B cell (primary cell): ENCODE measurements at regions not wholly inside any gene's neighbourhood (a gene's known extent, or its start where the extent isn't known, plus 50 kb on each side); places are given as distances from the start of the nearest gene placed in this dataset.

Source experiments
- ATAC-seq: fragments of 200-7000 bp; cut with Tn5 transposase; one replicate; pipeline ENCODE4 v1.10.0; 2021; ENCODE audit warnings: low read depth, mild to moderate bottlenecking, moderate number of reproducible peaks, moderate library complexity
- CTCF ChIA-PET: fragments of 350-600 bp; sonication (Branson Sonifier 250); formaldehyde crosslinking; loops from one replicate; lab custom pipeline; 2021; ENCODE audit warnings: antibody characterized with exemption, inconsistent platforms; lab: Charles Lee
- POLR2A ChIA-PET: fragments of 350-600 bp; sonication (Branson Sonifier 250); formaldehyde crosslinking; loops from one replicate; lab custom pipeline; 2021; ENCODE audit warnings: antibody characterized with exemption; lab: Charles Lee
- DNase-seq: peaks from one replicate; pipeline ENCODE4 v3.0.0; 2013
- H2AFZ ChIP-seq: 2 replicates; pipeline ENCODE4 v1.6.1; 2012; ENCODE audit warnings: mild to moderate bottlenecking, low read depth, low read length; ENCODE audit not compliant: insufficient read depth, poor library complexity, severe bottlenecking
- H3K27ac ChIP-seq, 2 donors: 1 replicate in 1 of 2; 2 replicates in 1 of 2; pipeline ENCODE4 v1.5.1; 2012 to 2013; ENCODE audit warnings: low read length in 2 of 2, mild to moderate bottlenecking in 2 of 2, moderate library complexity in 1 of 2
- H3K27me3 ChIP-seq, 4 experiments: fragments of 200-600 bp in 1 of 4; sonication (generic) in 1 of 4; replicated peaks in 1 of 4; 1 replicate in 2 of 4; 2 replicates in 2 of 4; pipeline versions ENCODE4 v1.6.1 to v1.7.0; 2013 to 2016; ENCODE audit warnings: low read length in 3 of 4, mild to moderate bottlenecking in 2 of 4, mixed read lengths in 1 of 4, moderate library complexity in 1 of 4; ENCODE audit not compliant: insufficient read depth in 4 of 4, control insufficient read depth in 3 of 4; ENCODE audit errors: control extremely low read depth in 1 of 4
- H3K36me3 ChIP-seq, 2 experiments: replicated peaks in 1 of 2; 1 replicate in 1 of 2; 2 replicates in 1 of 2; pipeline versions ENCODE4 v1.6.1 to v1.7.1; 2013; ENCODE audit warnings: low read length in 1 of 2; ENCODE audit not compliant: insufficient read depth in 2 of 2, control insufficient read depth in 1 of 2; ENCODE audit errors: control extremely low read depth in 1 of 2, extremely low read depth in 1 of 2
- H3K4me1 ChIP-seq, 2 donors: fragments of 200-600 bp in 1 of 2; sonication (generic) in 1 of 2; 1 replicate in 1 of 2; 2 replicates in 1 of 2; pipeline versions ENCODE4 v1.5.1 to v1.6.1; 2013 to 2017; ENCODE audit warnings: low read length in 2 of 2; ENCODE audit not compliant: control insufficient read depth in 2 of 2, insufficient read depth in 2 of 2
- H3K4me2 ChIP-seq: replicated peaks from 2 replicates; pipeline ENCODE3; 2012; ENCODE audit warnings: mild to moderate bottlenecking, low read depth, low read length; ENCODE audit not compliant: poor library complexity, severe bottlenecking
- H3K4me3 ChIP-seq, 5 experiments: fragments of 200-600 bp in 1 of 5; sonication (generic) in 1 of 5; 1 replicate in 3 of 5; 2 replicates in 2 of 5; pipeline versions ENCODE4 v1.5.1 to v1.7.0; 2011 to 2016; ENCODE audit warnings: low read length in 4 of 5, mild to moderate bottlenecking in 4 of 5, low read depth in 2 of 5, control low read depth in 1 of 5, moderate library complexity in 1 of 5; ENCODE audit not compliant: insufficient read depth in 1 of 5; ENCODE audit errors: control extremely low read depth in 1 of 5, extremely low read depth in 1 of 5
- H3K79me2 ChIP-seq: fragments of 200-600 bp; sonication (generic); one replicate; pipeline ENCODE4 v1.6.0; 2016; ENCODE audit warnings: low read length; ENCODE audit not compliant: control insufficient read depth, insufficient read depth
- H3K9ac ChIP-seq: fragments of 200-600 bp; sonication (generic); 2 replicates; pipeline ENCODE4 v1.6.1; 2017; ENCODE audit warnings: mild to moderate bottlenecking, low read length, moderate library complexity
- H3K9me3 ChIP-seq, 3 donors: one replicate each; pipeline versions ENCODE4 v1.6.1 to v1.7.1; 2013; ENCODE audit warnings: low read length in 2 of 3; ENCODE audit not compliant: control insufficient read depth in 2 of 3, insufficient read depth in 1 of 3; ENCODE audit errors: control extremely low read depth in 1 of 3
- H4K20me1 ChIP-seq: 2 replicates; pipeline ENCODE4 v1.6.0; 2012; ENCODE audit warnings: mild to moderate bottlenecking, low read length; ENCODE audit not compliant: insufficient read depth, control insufficient read depth, poor library complexity, severe bottlenecking
- H3K27ac Mint-ChIP-seq: one replicate; pipeline ENCODE4 v1.8.0; 2021; ENCODE audit warnings: mixed read lengths
- H3K27me3 Mint-ChIP-seq: one replicate; pipeline ENCODE4 v1.8.0; 2021; ENCODE audit warnings: mixed read lengths
- H3K4me1 Mint-ChIP-seq: one replicate; pipeline ENCODE4 v1.8.0; 2021; ENCODE audit warnings: mixed read lengths
- H3K4me3 Mint-ChIP-seq: one replicate; pipeline ENCODE4 v1.8.0; 2021; ENCODE audit warnings: mixed read lengths
- H3K9me3 Mint-ChIP-seq: one replicate; pipeline ENCODE4 v1.8.0; 2022; ENCODE audit warnings: mixed read lengths; ENCODE audit not compliant: insufficient read depth
- CTCF ChIP-seq: fragments of 200-600 bp; IDR thresholded peaks from one replicate; pipeline ENCODE4 v1.8.0; 2022; ENCODE audit warnings: antibody characterized with exemption, mild to moderate bottlenecking
- EZH2 ChIP-seq: IDR thresholded peaks from 2 replicates; pipeline ENCODE4 v1.6.1; 2012; ENCODE audit warnings: borderline replicate concordance, low read depth, mild to moderate bottlenecking, moderate library complexity, low read length; ENCODE audit not compliant: insufficient read depth, poor library complexity, severe bottlenecking
- WGBS: methylation state at CpG from one replicate; pipeline ENCODE4 v1.1.5; 2013; ENCODE audit warnings: missing lambda C conversion rate; ENCODE audit not compliant: insufficient coverage; 5-methylcytosine and 5-hydroxymethylcytosine counted together
- intact Hi-C: fragments of 100-400 bp; cut with micrococcal nuclease; formaldehyde crosslinking; loops from one replicate; pipeline ENCODE4 v1.10.0; 2022

GRCh38 chr11:21983431-21983830 lies 209.5 kb upstream of the ANO5 start:
- H3K27me3 ChIP-seq, result no peaks in the 10 kb centered on the region
- ChIA-PET CTCF (no interaction called here), POLR2A (no interaction called here)
- H3K9me3 ChIP-seq, result no peaks in the 10 kb centered on the region
- Mint-ChIP-seq H3K9me3 (peaks cover 2% of the 10 kb centered on the region), H3K27ac (no peak overlapping the region), H3K27me3 (no peaks in the 10 kb centered on the region), H3K4me3 (no peak overlapping the region), H3K4me1 (no peaks in the 10 kb centered on the region)
- no peaks in the 10 kb centered on the region for H3K79me2 ChIP-seq
- no peak overlapping the region for H2AFZ ChIP-seq
- no peaks in the 10 kb centered on the region for H3K4me1 ChIP-seq
- ATAC-seq (no peak), DNase-seq (no peak)
- no peak overlapping the region for H3K4me2 ChIP-seq
- WGBS, result 100% methylated on average over 1 of the region's 2 CpGs
- H3K4me3 ChIP-seq, result no peak overlapping the region
- H4K20me1 ChIP-seq, result no peaks in the 10 kb centered on the region
- intact Hi-C loops, result no loop called here
- no peak overlapping the region for H3K27ac ChIP-seq
- no peaks in the 10 kb centered on the region for H3K36me3 ChIP-seq
- H3K9ac ChIP-seq, result no peak overlapping the region
- TF ChIP-seq EZH2 (no peak), CTCF (no peak)

GRCh38 chr11:21986361-21986760 lies 206.5 kb upstream of the ANO5 start:
- Mint-ChIP-seq H3K27me3 (no peaks in the 10 kb centered on the region), H3K4me1 (no peaks in the 10 kb centered on the region), H3K27ac (no peak overlapping the region), H3K9me3 (peaks cover 5% of the 10 kb centered on the region), H3K4me3 (no peak overlapping the region)
- no peak for DNase-seq
- Histone ChIP-seq H3K27ac (no peak overlapping the region), H4K20me1 (no peaks in the 10 kb centered on the region), H3K4me1 (no peaks in the 10 kb centered on the region), H3K79me2 (no peaks in the 10 kb centered on the region), H2AFZ (no peak overlapping the region), H3K36me3 (no peaks in the 10 kb centered on the region), H3K4me2 (no peak overlapping the region), H3K9me3 (no peaks in the 10 kb centered on the region), H3K9ac (no peak overlapping the region), H3K27me3 (no peaks in the 10 kb centered on the region), H3K4me3 (no peak overlapping the region)
- CTCF ChIA-PET, result no interaction called here
- intact Hi-C loops, result no loop called here
- no peak for TF ChIP-seq CTCF
- TF ChIP-seq EZH2, result no peak
- WGBS, result 83% methylated on average over 1 of the region's 2 CpGs
- POLR2A ChIA-PET, result no interaction called here
- no peak for ATAC-seq
